ENCODE measurements at regions not wholly inside any gene's neighbourhood (a gene's known extent, or its start where the extent isn't known, plus 50 kb on each side); places are given as distances from the start of the nearest gene placed in this dataset.

DNA sequence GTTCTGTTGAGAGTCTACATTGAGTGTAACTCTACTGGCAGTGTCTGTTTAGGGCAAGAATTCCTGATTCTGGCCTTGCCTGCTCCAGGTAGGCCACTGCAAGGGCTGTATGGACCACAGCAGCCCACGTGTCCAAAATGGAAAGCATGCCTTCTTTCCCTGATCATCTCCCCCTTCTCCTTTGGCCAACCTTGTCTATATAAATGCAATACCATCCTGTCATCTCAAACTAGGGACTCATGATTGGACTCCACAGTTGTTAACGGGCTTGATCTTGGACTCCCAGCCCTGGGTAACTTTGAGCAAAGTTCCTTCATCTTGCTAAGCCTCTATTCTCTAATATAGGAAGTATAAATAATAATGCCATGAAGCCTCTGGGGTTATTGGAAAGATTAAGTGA is 533.6 kb downstream of the BNC2 start:
- DNase-seq (no peak), ATAC-seq (no peak)
- Histone ChIP-seq H3K4me1 (ENCODE audit: control insufficient read depth, insufficient read depth, low read length) (no peaks in the 10 kb centered on the region), H3K27ac (ENCODE audit: low read length) (no peak overlapping the region), H3K27me3 (ENCODE audit: control insufficient read depth, insufficient read depth, low read length) (no peaks in the 10 kb centered on the region), H3K36me3 (ENCODE audit: control insufficient read depth, insufficient read depth, low read length) (no peaks in the 10 kb centered on the region), H3K4me3 (ENCODE audit: low read length) (no peak overlapping the region), H3K9me3 (ENCODE audit: control insufficient read depth, insufficient read depth, low read length) (no peaks in the 10 kb centered on the region)
- Mint-ChIP-seq H3K4me3 (no peak overlapping the region), H3K27me3 (ENCODE audit: low read depth in 2 of 2) (peaks cover 2 to 9% of the 10 kb centered on the region in 2 donors), H3K4me1 (no peaks in the 10 kb centered on the region), H3K27ac (no peak overlapping the region), H3K36me3 (no peaks in the 10 kb centered on the region), H3K9me3 (peaks cover 0 to 2% of the 10 kb centered on the region in 2 donors)
- intact Hi-C loops (cut with micrococcal nuclease): loop anchor here (10.0 kb wide), 1 partner anchor 62 kb away; no protein-coding TSS in a partner anchor
- 50% methylated on average over 2 of the region's 2 CpGs for WGBS (ENCODE audit: insufficient coverage)
- TF ChIP-seq, protein P1, sequence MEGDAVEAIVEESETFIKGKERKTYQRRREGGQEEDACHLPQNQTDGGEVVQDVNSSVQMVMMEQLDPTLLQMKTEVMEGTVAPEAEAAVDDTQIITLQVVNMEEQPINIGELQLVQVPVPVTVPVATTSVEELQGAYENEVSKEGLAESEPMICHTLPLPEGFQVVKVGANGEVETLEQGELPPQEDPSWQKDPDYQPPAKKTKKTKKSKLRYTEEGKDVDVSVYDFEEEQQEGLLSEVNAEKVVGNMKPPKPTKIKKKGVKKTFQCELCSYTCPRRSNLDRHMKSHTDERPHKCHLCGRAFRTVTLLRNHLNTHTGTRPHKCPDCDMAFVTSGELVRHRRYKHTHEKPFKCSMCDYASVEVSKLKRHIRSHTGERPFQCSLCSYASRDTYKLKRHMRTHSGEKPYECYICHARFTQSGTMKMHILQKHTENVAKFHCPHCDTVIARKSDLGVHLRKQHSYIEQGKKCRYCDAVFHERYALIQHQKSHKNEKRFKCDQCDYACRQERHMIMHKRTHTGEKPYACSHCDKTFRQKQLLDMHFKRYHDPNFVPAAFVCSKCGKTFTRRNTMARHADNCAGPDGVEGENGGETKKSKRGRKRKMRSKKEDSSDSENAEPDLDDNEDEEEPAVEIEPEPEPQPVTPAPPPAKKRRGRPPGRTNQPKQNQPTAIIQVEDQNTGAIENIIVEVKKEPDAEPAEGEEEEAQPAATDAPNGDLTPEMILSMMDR (IDR thresholded peaks at IDR 0.05): no peak

DNA sequence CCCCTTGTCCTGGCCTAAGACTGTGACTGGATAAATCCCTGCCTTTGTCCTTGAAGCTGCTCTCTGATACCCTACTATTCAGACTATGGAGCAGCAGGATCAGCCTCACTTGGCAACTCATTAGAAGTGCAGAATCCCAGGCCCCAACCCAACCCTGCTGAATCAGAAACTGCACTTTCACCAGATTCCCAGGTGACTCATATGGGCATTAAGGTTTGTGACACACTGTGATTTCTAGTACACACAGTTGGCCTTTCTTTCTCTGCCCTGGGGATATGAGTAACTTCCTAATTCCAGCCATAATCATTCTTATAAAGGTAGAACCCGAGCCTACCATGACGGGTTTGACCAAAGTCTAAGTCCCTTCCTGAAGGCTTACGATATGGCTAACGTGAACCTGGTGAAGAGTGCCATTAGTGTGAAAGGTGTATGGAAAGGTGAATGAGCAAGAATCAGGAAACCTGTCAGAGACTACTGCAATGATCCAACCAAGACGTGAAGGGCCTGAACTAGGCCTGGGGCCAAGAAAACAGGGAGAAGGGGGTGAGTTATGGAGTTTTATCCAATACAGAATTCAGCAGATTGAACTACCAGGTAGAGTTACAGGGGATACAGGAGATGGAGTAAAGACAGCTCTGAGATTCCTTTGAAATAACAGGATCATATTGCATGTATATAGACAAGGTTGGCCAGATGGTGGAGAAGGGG is 533.0 kb downstream of the BNC2 start:
- WGBS (ENCODE audit: insufficient coverage): 95% methylated on average over 5 of the region's 5 CpGs
- intact Hi-C loops (cut with micrococcal nuclease): loop anchor here (10.0 kb wide), 1 partner anchor 63 kb away; no protein-coding TSS in a partner anchor
- Mint-ChIP-seq H3K4me3 (no peak overlapping the region), H3K9me3 (peaks cover 0 to 2% of the 10 kb centered on the region in 2 donors), H3K27ac (no peak overlapping the region), H3K4me1 (no peaks in the 10 kb centered on the region), H3K27me3 (ENCODE audit: low read depth in 2 of 2) (peaks cover 2 to 9% of the 10 kb centered on the region in 2 donors), H3K36me3 (no peaks in the 10 kb centered on the region)
- H3K4me1 ChIP-seq (ENCODE audit: control insufficient read depth, insufficient read depth, low read length): no peaks in the 10 kb centered on the region
- no peaks in the 10 kb centered on the region for H3K9me3 ChIP-seq (ENCODE audit: control insufficient read depth, insufficient read depth, low read length)
- no peak for ATAC-seq
- DNase-seq: no peak
- H3K36me3 ChIP-seq (ENCODE audit: control insufficient read depth, insufficient read depth, low read length): no peaks in the 10 kb centered on the region
- no peaks in the 10 kb centered on the region for H3K27me3 ChIP-seq (ENCODE audit: control insufficient read depth, insufficient read depth, low read length)
- TF ChIP-seq, protein P1 (IDR thresholded peaks at IDR 0.05): no peak
- no peak overlapping the region for H3K27ac ChIP-seq (ENCODE audit: low read length)
- no peak overlapping the region for H3K4me3 ChIP-seq (ENCODE audit: low read length)

DNA sequence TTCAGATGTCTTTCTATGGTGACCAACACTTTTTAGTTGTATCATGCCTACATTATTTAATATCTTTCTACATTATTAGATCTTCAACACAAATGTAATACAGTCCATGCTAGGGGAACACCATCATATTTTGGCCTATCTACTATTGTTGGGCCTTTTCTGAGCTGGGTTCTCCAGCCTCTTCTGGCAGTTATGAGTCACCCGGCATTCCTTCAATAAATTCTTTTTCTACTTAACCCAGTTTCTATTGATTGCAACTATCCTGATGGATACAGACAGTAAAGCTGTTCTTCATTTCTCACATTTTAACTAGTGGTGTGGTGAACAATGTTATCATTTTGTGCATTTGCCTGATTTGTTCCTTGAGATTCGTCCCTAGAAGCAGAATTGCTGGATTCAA is 529.3 kb downstream of the BNC2 start:
- no peak overlapping the region for H3K4me3 Mint-ChIP-seq
- no peaks in the 10 kb centered on the region for H3K27me3 ChIP-seq (ENCODE audit: control insufficient read depth, insufficient read depth, low read length)
- no peak overlapping the region for H3K27ac ChIP-seq (ENCODE audit: low read length)
- no peak overlapping the region for H3K27ac Mint-ChIP-seq
- TF ChIP-seq, protein P1 (IDR thresholded peaks at IDR 0.05): no peak
- H3K9me3 ChIP-seq (ENCODE audit: control insufficient read depth, insufficient read depth, low read length): no peaks in the 10 kb centered on the region
- H3K36me3 ChIP-seq (ENCODE audit: control insufficient read depth, insufficient read depth, low read length): no peaks in the 10 kb centered on the region
- peaks cover 4 to 9% of the 10 kb centered on the region in 2 donors for H3K27me3 Mint-ChIP-seq (ENCODE audit: low read depth in 2 of 2)
- no peak overlapping the region for H3K4me3 ChIP-seq (ENCODE audit: low read length)
- H3K4me1 ChIP-seq (ENCODE audit: control insufficient read depth, insufficient read depth, low read length): no peaks in the 10 kb centered on the region
- WGBS (ENCODE audit: insufficient coverage): 79% methylated on average over 2 of the region's 2 CpGs
- no peaks in the 10 kb centered on the region for H3K36me3 Mint-ChIP-seq
- H3K4me1 Mint-ChIP-seq: no peaks in the 10 kb centered on the region
- intact Hi-C loops (cut with micrococcal nuclease): no loop called here
- no peak for DNase-seq
- peaks cover 0 to 2% of the 10 kb centered on the region in 2 donors for H3K9me3 Mint-ChIP-seq
- ATAC-seq: no peak
